HEK293 (cell line): ENCODE measurements at regions not wholly inside any gene's neighbourhood (a gene's known extent, or its start where the extent isn't known, plus 50 kb on each side); places are given as distances from the start of the nearest gene placed in this dataset.

Experiments used
- CTCF ChIA-PET: fragments of 350-600 bp; formaldehyde crosslinking; extraction: SDS; loops from one replicate; lab custom pipeline; 2021; ENCODE audit warnings: antibody characterized with exemption; lab: Yijun Ruan, JAX
- POLR2A ChIA-PET: fragments of 300-600 bp; formaldehyde crosslinking; extraction: SDS; loops from one replicate; lab custom pipeline; 2020; ENCODE audit warnings: antibody characterized with exemption, inconsistent platforms; lab: Yijun Ruan, JAX
- H3K27ac ChIP-seq: fragments of 200-500 bp; sonication (Bioruptor generic); 2 replicates; pipeline ENCODE4 v1.5.1; 2014; ENCODE audit warnings: low read depth, low read length, control low read depth, inconsistent platforms; ENCODE audit errors: extremely low read depth
- H3K36me3 ChIP-seq, 2 experiments: fragments of 200-500 bp in 1 of 2; sonication (Bioruptor generic) in 1 of 2; 1 replicate in 1 of 2; 2 replicates in 1 of 2; pipeline ENCODE4 v1.5.1; 2014 to 2017; ENCODE audit warnings: inconsistent platforms in 2 of 2, low read length in 2 of 2; ENCODE audit not compliant: control insufficient read depth in 2 of 2, insufficient read depth in 1 of 2
- H3K4me1 ChIP-seq: fragments of 200-500 bp; sonication (Bioruptor generic); 2 replicates; pipeline ENCODE4 v1.5.1; 2014; ENCODE audit warnings: mild to moderate bottlenecking, low read length, inconsistent platforms; ENCODE audit not compliant: control insufficient read depth, insufficient read depth
- H3K4me3 ChIP-seq: 2 replicates; pipeline ENCODE4 v1.5.1; 2011; ENCODE audit warnings: low read depth, mild to moderate bottlenecking, control low read depth, low read length, moderate library complexity
- H3K9me3 ChIP-seq: fragments of 200-500 bp; sonication (Bioruptor generic); 2 replicates; pipeline ENCODE4 v1.5.1; 2014; ENCODE audit warnings: low read depth, low read length, inconsistent platforms; ENCODE audit not compliant: control insufficient read depth, insufficient read depth
- ELK4 ChIP-seq: IDR thresholded peaks from 2 replicates; pipeline ENCODE4 v1.6.1; 2011; ENCODE audit warnings: mild to moderate bottlenecking, low read depth, low read length, borderline replicate concordance
- HOXD13 ChIP-seq: sonication (generic); formaldehyde crosslinking; IDR thresholded peaks from 2 replicates; pipeline ENCODE4 v1.8.0; 2022; ENCODE audit warnings: missing genetic modification reagents, borderline replicate concordance
- SCRT1 ChIP-seq: fragments of 450-650 bp; formaldehyde crosslinking; IDR thresholded peaks from 2 replicates; pipeline ENCODE4 v1.5.1; 2016; ENCODE audit warnings: missing biosample characterization, missing genetic modification characterization, borderline replicate concordance
- TSHZ1 ChIP-seq: fragments of 450-650 bp; formaldehyde crosslinking; IDR thresholded peaks from 2 replicates; pipeline ENCODE4 v1.5.1; 2016; ENCODE audit warnings: missing biosample characterization, missing genetic modification characterization, borderline replicate concordance
- ZBTB1 ChIP-seq: fragments of 450-650 bp; formaldehyde crosslinking; IDR thresholded peaks from 2 replicates; pipeline ENCODE4 v1.5.1; 2016; ENCODE audit warnings: missing biosample characterization, missing genetic modification characterization
- ZBTB17 ChIP-seq: fragments of 450-650 bp; formaldehyde crosslinking; IDR thresholded peaks from 2 replicates; pipeline ENCODE4 v1.5.1; 2016; ENCODE audit warnings: missing biosample characterization, missing genetic modification characterization
- ZNF140 ChIP-seq: fragments of 450-650 bp; formaldehyde crosslinking; IDR thresholded peaks from 2 replicates; pipeline ENCODE4 v1.5.1; 2016; ENCODE audit warnings: missing biosample characterization, missing genetic modification characterization
- ZNF341 ChIP-seq: fragments of 450-650 bp; formaldehyde crosslinking; IDR thresholded peaks from 2 replicates; pipeline ENCODE4; 2016; ENCODE audit warnings: low read depth, missing biosample characterization, missing genetic modification characterization
- ZNF394 ChIP-seq: fragments of 450-650 bp; formaldehyde crosslinking; IDR thresholded peaks from 2 replicates; pipeline ENCODE4 v1.5.1; 2016; ENCODE audit warnings: missing biosample characterization, missing genetic modification characterization, mild to moderate bottlenecking, moderate library complexity, borderline replicate concordance
- ZNF404 ChIP-seq: fragments of 450-650 bp; formaldehyde crosslinking; IDR thresholded peaks from 2 replicates; pipeline ENCODE4 v1.5.1; 2017; ENCODE audit warnings: missing biosample characterization, missing genetic modification characterization
- ZNF449 ChIP-seq: fragments of 450-650 bp; formaldehyde crosslinking; IDR thresholded peaks from 2 replicates; pipeline ENCODE4 v1.5.1; 2017; ENCODE audit warnings: missing biosample characterization, mild to moderate bottlenecking, missing genetic modification characterization, moderate library complexity
- ZNF48 ChIP-seq: fragments of 450-650 bp; formaldehyde crosslinking; IDR thresholded peaks from 2 replicates; pipeline ENCODE4 v1.5.1; 2016; ENCODE audit warnings: missing biosample characterization, missing genetic modification characterization
- ZNF510 ChIP-seq: fragments of 450-650 bp; formaldehyde crosslinking; IDR thresholded peaks from 2 replicates; pipeline ENCODE4 v1.5.1; 2018; ENCODE audit warnings: mild to moderate bottlenecking, missing genetic modification characterization, missing biosample characterization; ENCODE audit not compliant: insufficient replicate concordance
- ZNF513 ChIP-seq: fragments of 450-650 bp; IDR thresholded peaks from 2 replicates; pipeline ENCODE4 v1.5.1; 2018; ENCODE audit warnings: missing biosample characterization, missing genetic modification characterization
- ZNF558 ChIP-seq: fragments of 450-650 bp; formaldehyde crosslinking; IDR thresholded peaks from 2 replicates; pipeline ENCODE4 v1.5.1; 2016; ENCODE audit warnings: missing biosample characterization, missing genetic modification characterization
- ZNF670 ChIP-seq: fragments of 450-650 bp; formaldehyde crosslinking; IDR thresholded peaks from 2 replicates; pipeline ENCODE4 v1.5.1; 2016; ENCODE audit warnings: missing biosample characterization, missing genetic modification characterization, low read depth
- ZNF701 ChIP-seq: fragments of 450-650 bp; formaldehyde crosslinking; IDR thresholded peaks from 2 replicates; pipeline ENCODE4 v1.5.1; 2016; ENCODE audit warnings: missing biosample characterization, missing genetic modification characterization
- ZNF704 ChIP-seq: fragments of 450-650 bp; formaldehyde crosslinking; IDR thresholded peaks from 2 replicates; pipeline ENCODE4 v1.5.1; 2016; ENCODE audit warnings: missing biosample characterization, missing genetic modification characterization
- ZNF777 ChIP-seq: fragments of 450-650 bp; formaldehyde crosslinking; IDR thresholded peaks from 2 replicates; pipeline ENCODE4 v1.5.1; 2017; ENCODE audit warnings: missing biosample characterization, missing genetic modification characterization, borderline replicate concordance
- ZNF791 ChIP-seq: fragments of 450-650 bp; formaldehyde crosslinking; IDR thresholded peaks from 2 replicates; pipeline ENCODE4 v1.5.1; 2016; ENCODE audit warnings: missing biosample characterization, missing genetic modification characterization
- ZNF843 ChIP-seq: fragments of 450-650 bp; formaldehyde crosslinking; IDR thresholded peaks from 2 replicates; pipeline ENCODE4 v1.5.1; 2016; ENCODE audit warnings: missing biosample characterization, missing genetic modification characterization
- ZSCAN5A ChIP-seq: fragments of 450-650 bp; formaldehyde crosslinking; IDR thresholded peaks from 2 replicates; pipeline ENCODE4 v1.5.1; 2016; ENCODE audit warnings: missing biosample characterization, missing genetic modification characterization

GRCh38 chr2:174020926-174021662 is 55.9 kb upstream of the SP3 start:
- Histone ChIP-seq H3K4me3 (no peak overlapping the region), H3K36me3 (no peaks in the 10 kb centered on the region), H3K4me1 (no peaks in the 10 kb centered on the region), H3K9me3 (no peaks in the 10 kb centered on the region), H3K27ac (no peak overlapping the region)
- ChIA-PET CTCF (interaction anchor here (1.0 kb wide), 1 partner anchor 74 kb away, joined by 4 read pairs; no protein-coding TSS in a partner anchor), POLR2A (interaction anchor here (1.0 kb wide), 1 partner anchor 55 kb away, joined by 3 read pairs; no protein-coding TSS in a partner anchor)
- no peak for TF ChIP-seq ZNF341
- no peak for TF ChIP-seq ZNF140 (tag by site-specific recombination)
- no peak for TF ChIP-seq ZNF510 (tag by site-specific recombination)

- H3K9me3 ChIP-seq: no peaks in the 10 kb centered on the region
- CTCF ChIA-PET: interaction anchor here (1.0 kb wide), 1 partner anchor 73 kb away, joined by 4 read pairs; no protein-coding TSS in a partner anchor
- no peak overlapping the region for H3K4me3 ChIP-seq
- no peak for TF ChIP-seq ZNF48 (tag by site-specific recombination)
- TF ChIP-seq ELK4: no peak
- TF ChIP-seq ZNF791 (tag by site-specific recombination): no peak
- no peak for TF ChIP-seq ZBTB1 (tag by site-specific recombination)
- no peak for TF ChIP-seq ZSCAN5A
- no peak for TF ChIP-seq TSHZ1 (tag by site-specific recombination)
- no peak for TF ChIP-seq ZBTB17 (tag by site-specific recombination)
- no peak for TF ChIP-seq ZNF704 (tag by site-specific recombination)
- TF ChIP-seq SCRT1 (tag by site-specific recombination): no peak
- no peak for TF ChIP-seq ZNF394 (tag by site-specific recombination)
- TF ChIP-seq ZNF777 (tag by site-specific recombination): no peak
- TF ChIP-seq ZNF558: no peak
- no peak for TF ChIP-seq ZNF404 (tag by site-specific recombination)
- TF ChIP-seq ZNF449: no peak
- TF ChIP-seq ZNF670 (tag by site-specific recombination): no peak
- no peak for TF ChIP-seq ZNF701 (tag by site-specific recombination)
- TF ChIP-seq ZNF513: no peak
- TF ChIP-seq HOXD13 (CRISPR knock-in tag): no peak
- TF ChIP-seq ZNF843: no peak
- H3K27ac ChIP-seq: no peak overlapping the region
- H3K36me3 ChIP-seq: no peaks in the 10 kb centered on the region
- no peaks in the 10 kb centered on the region for H3K4me1 ChIP-seq
- POLR2A ChIA-PET: no interaction called here
Observed at GRCh38 chr2:174020026-174020425, 54.9 kb upstream of the SP3 start.
